ENCODE measurements at regions not wholly inside any gene's neighbourhood (a gene's known extent, or its start where the extent isn't known, plus 50 kb on each side); places are given as distances from the start of the nearest gene placed in this dataset.

DNA sequence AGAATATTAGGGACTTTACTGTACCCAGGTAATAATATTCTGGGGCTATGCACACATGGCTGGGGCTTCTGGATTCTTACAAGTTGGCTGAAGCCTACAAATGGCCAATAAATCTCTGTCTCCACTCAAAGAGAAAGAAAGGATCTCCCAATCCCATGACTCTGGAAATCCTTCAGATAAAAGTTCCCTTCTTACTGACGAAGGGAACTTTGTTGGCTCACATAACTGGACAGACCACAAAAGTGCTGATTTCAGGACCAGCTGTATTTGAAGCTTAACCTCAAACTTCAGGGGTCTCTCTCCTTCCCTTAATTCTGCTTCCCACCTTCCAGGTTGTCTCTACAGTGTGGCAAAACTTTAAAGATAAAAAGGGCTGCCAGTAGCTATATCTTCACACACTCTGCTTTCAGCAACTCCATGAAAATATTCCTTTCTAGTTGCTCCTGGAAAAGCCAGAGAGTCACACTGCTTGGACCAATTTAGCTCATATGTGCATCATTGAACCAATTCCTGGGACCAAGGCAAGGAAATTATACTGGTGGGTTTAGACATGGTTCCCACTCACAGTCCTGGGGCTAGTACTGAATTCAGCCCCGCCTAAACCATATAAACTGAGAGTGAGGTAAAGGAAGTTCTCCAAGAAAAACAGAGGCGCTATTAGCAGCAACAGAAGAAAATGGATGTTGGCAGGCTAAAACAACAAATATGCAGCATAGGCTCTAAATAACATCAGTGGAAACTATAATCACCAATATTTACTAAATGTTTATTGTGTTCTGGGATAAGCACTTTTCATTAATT, 290.0 kb upstream of the GADL1 start:
- H3K36me3 ChIP-seq (ENCODE audit: insufficient read depth): no peaks in the 10 kb centered on the region
- no peaks in the 10 kb centered on the region for H4K20me1 ChIP-seq (ENCODE audit: insufficient read depth)
- no peak overlapping the region for H3K9ac ChIP-seq
- H3K27me3 ChIP-seq (ENCODE audit: insufficient read depth, low read depth): no peaks in the 10 kb centered on the region
- H3K4me3 ChIP-seq (IDR thresholded peaks at IDR 0.05; ENCODE audit: insufficient read depth, low read depth, low read length): no peak overlapping the region
- no peak overlapping the region for H3K27ac ChIP-seq
- no peak for TF ChIP-seq CTCF (conservative IDR thresholded peaks at IDR 0.05; ENCODE audit: low read depth, low read length)
- H3K4me1 ChIP-seq (ENCODE audit: low read depth, poor library complexity, severe bottlenecking): no peaks in the 10 kb centered on the region
- no peaks in the 10 kb centered on the region for H3K79me2 ChIP-seq (ENCODE audit: insufficient read depth, low read depth)
- H2AFZ ChIP-seq (ENCODE audit: low read depth): no peak overlapping the region
- no peak overlapping the region for H3K4me2 ChIP-seq

GRCh38 chr3:31185062-31185357, 290.5 kb upstream of the GADL1 start:
- no peak overlapping the region for H3K9ac ChIP-seq
- H3K4me3 ChIP-seq (IDR thresholded peaks at IDR 0.05; ENCODE audit: insufficient read depth, low read depth, low read length): no peak overlapping the region
- H3K4me2 ChIP-seq: no peak overlapping the region
- no peaks in the 10 kb centered on the region for H3K79me2 ChIP-seq (ENCODE audit: insufficient read depth, low read depth)
- no peaks in the 10 kb centered on the region for H4K20me1 ChIP-seq (ENCODE audit: insufficient read depth)
- H3K27me3 ChIP-seq (ENCODE audit: insufficient read depth, low read depth): no peaks in the 10 kb centered on the region
- no peak overlapping the region for H2AFZ ChIP-seq (ENCODE audit: low read depth)
- H3K27ac ChIP-seq: no peak overlapping the region
- TF ChIP-seq CTCF (conservative IDR thresholded peaks at IDR 0.05; ENCODE audit: low read depth, low read length): no peak
- H3K4me1 ChIP-seq (ENCODE audit: low read depth, poor library complexity, severe bottlenecking): no peaks in the 10 kb centered on the region
- no peaks in the 10 kb centered on the region for H3K36me3 ChIP-seq (ENCODE audit: insufficient read depth)

DNA sequence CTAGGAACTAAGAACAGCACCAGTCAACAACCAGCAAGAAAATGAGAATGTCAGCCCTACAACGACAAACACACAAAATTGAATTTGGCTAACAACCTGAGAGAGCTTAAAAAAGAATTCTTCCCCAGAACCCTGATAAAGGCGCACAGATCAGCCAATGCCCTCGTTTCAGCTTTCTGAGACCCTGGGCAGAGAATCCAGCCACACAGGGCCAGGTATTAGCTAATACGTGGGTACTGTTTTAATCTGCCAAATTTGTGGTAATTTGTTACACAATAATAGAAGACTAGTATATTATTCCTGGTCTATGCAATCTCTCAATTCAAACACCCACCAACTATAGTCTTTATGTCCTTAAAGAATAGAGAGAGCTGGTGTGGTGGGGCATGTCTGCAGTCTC, 291.6 kb upstream of the GADL1 start:
- no peaks in the 10 kb centered on the region for H3K36me3 ChIP-seq (ENCODE audit: insufficient read depth)
- H3K79me2 ChIP-seq (ENCODE audit: insufficient read depth, low read depth): no peaks in the 10 kb centered on the region
- no peak overlapping the region for H2AFZ ChIP-seq (ENCODE audit: low read depth)
- no peaks in the 10 kb centered on the region for H4K20me1 ChIP-seq (ENCODE audit: insufficient read depth)
- H3K4me3 ChIP-seq (IDR thresholded peaks at IDR 0.05; ENCODE audit: insufficient read depth, low read depth, low read length): no peak overlapping the region
- no peak for TF ChIP-seq CTCF (conservative IDR thresholded peaks at IDR 0.05; ENCODE audit: low read depth, low read length)
- no peak overlapping the region for H3K4me2 ChIP-seq
- H3K27me3 ChIP-seq (ENCODE audit: insufficient read depth, low read depth): no peaks in the 10 kb centered on the region
- H3K9ac ChIP-seq: no peak overlapping the region
- H3K4me1 ChIP-seq (ENCODE audit: low read depth, poor library complexity, severe bottlenecking): no peaks in the 10 kb centered on the region
- no peak overlapping the region for H3K27ac ChIP-seq

GRCh38 chr3:31187380-31187779, 292.9 kb upstream of the GADL1 start:
- H3K9ac ChIP-seq: no peak overlapping the region
- H4K20me1 ChIP-seq (ENCODE audit: insufficient read depth): no peaks in the 10 kb centered on the region
- no peak overlapping the region for H3K27ac ChIP-seq
- H3K27me3 ChIP-seq (ENCODE audit: insufficient read depth, low read depth): no peaks in the 10 kb centered on the region
- H3K79me2 ChIP-seq (ENCODE audit: insufficient read depth, low read depth): no peaks in the 10 kb centered on the region
- no peaks in the 10 kb centered on the region for H3K36me3 ChIP-seq (ENCODE audit: insufficient read depth)
- H3K4me3 ChIP-seq (IDR thresholded peaks at IDR 0.05; ENCODE audit: insufficient read depth, low read depth, low read length): no peak overlapping the region
- H3K4me2 ChIP-seq: no peak overlapping the region
- no peak for TF ChIP-seq CTCF (conservative IDR thresholded peaks at IDR 0.05; ENCODE audit: low read depth, low read length)
- H3K4me1 ChIP-seq (ENCODE audit: low read depth, poor library complexity, severe bottlenecking): no peaks in the 10 kb centered on the region
- H2AFZ ChIP-seq (ENCODE audit: low read depth): no peak overlapping the region
